NCI-H2107 (cell line): ENCODE measurements at regions not wholly inside any gene's neighbourhood (a gene's known extent, or its start where the extent isn't known, plus 50 kb on each side); places are given as distances from the start of the nearest gene placed in this dataset.

Experiments used
- DNase-seq: peaks from one replicate; lab custom pipeline; 2025; lab: John Stamatoyannopoulos, UW

- no peak for DNase-seq
These were observed 52.8 kb upstream of the DHX15 start for GRCh38 chr4:24637173-24637572.

- DNase-seq, result no peak
These were observed 54.1 kb upstream of the DHX15 start for GRCh38 chr4:24638396-24638875.

- no peak for DNase-seq
These were observed 55.4 kb upstream of the DHX15 start for GRCh38 chr4:24639714-24640113.

- no peak for DNase-seq
These were observed 56.0 kb upstream of the DHX15 start for GRCh38 chr4:24640366-24640765.

GRCh38 chr4:24642981-24643547 is 58.7 kb upstream of the DHX15 start:
- no peak for DNase-seq

GRCh38 chr4:24643774-24644520 is 59.6 kb upstream of the DHX15 start:
- no peak for DNase-seq

- no peak for DNase-seq
These were observed 60.8 kb upstream of the DHX15 start for GRCh38 chr4:24644983-24645764.

GRCh38 chr4:24645765-24646550 is 61.6 kb upstream of the DHX15 start:
- no peak for DNase-seq

- no peak for DNase-seq
These were observed 62.6 kb upstream of the DHX15 start for GRCh38 chr4:24646798-24647460.

GRCh38 chr4:24650849-24651640 is 66.7 kb upstream of the DHX15 start:
- no peak for DNase-seq

- DNase-seq, result no peak
These were observed 71.0 kb upstream of the DHX15 start for GRCh38 chr4:24655326-24655725.

GRCh38 chr4:24655971-24656370 is 71.6 kb upstream of the DHX15 start:
- DNase-seq, result no peak

- DNase-seq, result no peak
These were observed 72.6 kb upstream of the DHX15 start for GRCh38 chr4:24656906-24657305.

GRCh38 chr4:24657768-24658617 is 73.6 kb upstream of the DHX15 start:
- DNase-seq, result peak; percentile 50

GRCh38 chr4:24659241-24659961 is 75.0 kb upstream of the DHX15 start:
- no peak for DNase-seq

- DNase-seq, result no peak
These were observed 77.7 kb upstream of the DHX15 start for GRCh38 chr4:24662056-24662455.

GRCh38 chr4:24662542-24662941 is 78.2 kb upstream of the DHX15 start:
- DNase-seq, result no peak

GRCh38 chr4:24664956-24665355 is 80.6 kb upstream of the DHX15 start:
- no peak for DNase-seq

- no peak for DNase-seq
These were observed 82.0 kb upstream of the DHX15 start for GRCh38 chr4:24666316-24666715.
